Fibroblast of skin of left quadriceps (primary cell): ENCODE measurements at regions not wholly inside any gene's neighbourhood (a gene's known extent, or its start where the extent isn't known, plus 50 kb on each side); places are given as distances from the start of the nearest gene placed in this dataset.

Experiments used
- DNase-seq, 2 experiments: peaks; one replicate each; pipeline ENCODE4 v3.0.0-alpha.2; 2013; ENCODE audit warnings: low read depth in 2 of 2

DNA sequence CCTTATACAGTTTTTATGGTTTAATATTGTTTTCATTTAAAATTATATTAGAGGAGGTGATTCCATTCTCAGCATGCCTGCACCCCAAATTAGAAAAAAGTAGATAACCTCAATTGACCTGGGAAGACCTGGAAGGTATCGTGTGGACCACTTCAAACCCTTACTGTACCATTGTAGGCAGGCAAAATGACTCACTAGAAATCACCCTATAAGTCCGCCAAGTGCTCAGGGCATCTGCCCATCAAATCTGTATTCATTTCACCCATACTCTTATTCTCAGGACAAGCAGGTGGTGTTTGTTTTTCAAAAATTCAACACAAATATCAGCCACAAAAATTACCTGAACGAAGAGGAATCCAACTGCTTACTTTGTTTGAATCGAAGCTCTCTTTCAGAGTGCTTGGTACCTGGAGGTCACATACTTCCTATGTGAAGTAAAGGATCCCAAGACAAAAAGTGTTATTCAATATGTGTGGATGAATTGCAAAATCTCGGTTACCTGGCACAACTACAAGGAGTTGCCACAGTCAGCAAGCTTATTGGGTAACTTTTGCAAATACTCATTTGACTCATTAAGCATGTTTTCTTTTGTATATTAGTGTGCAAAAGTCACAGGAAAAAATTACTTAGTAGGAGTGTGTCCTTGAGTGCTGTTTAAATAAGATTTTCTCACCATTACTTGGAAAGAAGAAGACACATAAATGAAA, 216.2 kb downstream of the ENC1 start:
- DNase-seq: no peak

DNA sequence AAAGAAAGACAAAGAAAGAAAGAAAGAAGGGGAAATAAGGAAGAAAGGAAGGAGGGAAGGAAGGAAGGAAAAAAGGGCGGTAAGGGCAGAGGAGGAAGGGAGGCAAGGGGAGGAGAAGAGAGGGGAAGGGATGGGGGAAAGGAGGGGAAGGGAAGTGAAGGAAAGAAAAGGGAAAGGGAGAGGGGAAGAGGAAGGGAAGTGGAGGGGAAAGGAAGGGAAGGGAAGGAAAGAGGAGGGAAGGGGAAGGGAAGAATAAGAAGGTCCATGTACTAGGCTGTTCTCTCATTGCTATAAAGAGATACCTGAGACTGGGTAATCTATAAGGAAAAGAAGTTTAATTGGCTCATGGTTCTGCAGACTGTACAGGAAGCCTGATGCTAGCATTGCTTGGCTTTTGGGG, 217.1 kb downstream of the ENC1 start:
- no peak for DNase-seq

- no peak for DNase-seq
Measured at GRCh38 chr5:74422671-74423070, 217.9 kb downstream of the ENC1 start.

DNA sequence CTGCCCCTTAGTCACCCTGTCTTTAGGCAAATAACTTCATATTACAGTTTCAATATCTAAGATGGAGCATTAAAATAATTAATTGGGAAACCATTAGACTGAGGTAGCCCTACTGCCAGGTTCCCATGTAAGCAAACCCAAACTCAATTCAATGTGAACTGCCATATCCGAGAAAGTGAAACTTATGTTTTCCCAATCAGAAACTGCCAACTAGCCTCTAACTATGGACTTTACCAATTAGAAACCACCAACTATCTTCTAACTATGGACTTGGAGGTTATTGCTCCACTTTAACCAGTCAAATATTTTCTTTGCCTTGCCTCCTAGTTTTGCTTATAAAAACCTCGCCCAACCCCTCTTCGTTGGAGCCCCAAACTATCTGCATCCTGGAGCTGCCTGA, 218.5 kb downstream of the ENC1 start:
- no peak for DNase-seq

DNA sequence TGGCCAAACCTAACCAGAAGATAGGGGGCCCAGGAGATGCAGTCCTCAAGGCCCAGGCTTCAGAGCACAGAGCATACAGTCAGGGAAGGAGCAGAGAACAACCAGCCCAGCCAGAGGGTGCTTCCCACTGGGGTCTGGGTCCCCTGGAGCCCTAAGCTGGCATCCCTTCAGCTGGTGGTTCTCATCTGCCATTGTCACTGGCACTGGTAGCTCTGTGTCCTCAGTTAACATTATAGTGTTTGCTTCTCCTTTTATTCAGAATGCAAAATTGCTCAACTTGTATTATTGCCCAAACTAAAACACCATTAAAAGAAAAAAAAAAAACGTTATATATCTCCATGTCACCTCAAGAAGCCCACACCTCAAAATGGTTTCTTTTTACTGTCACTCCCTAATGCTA, 219.2 kb downstream of the ENC1 start:
- no peak for DNase-seq

GRCh38 chr5:74420947-74421346, 219.6 kb downstream of the ENC1 start:
- DNase-seq: no peak

GRCh38 chr5:74420220-74420619, 220.3 kb downstream of the ENC1 start:
- DNase-seq: no peak

DNA sequence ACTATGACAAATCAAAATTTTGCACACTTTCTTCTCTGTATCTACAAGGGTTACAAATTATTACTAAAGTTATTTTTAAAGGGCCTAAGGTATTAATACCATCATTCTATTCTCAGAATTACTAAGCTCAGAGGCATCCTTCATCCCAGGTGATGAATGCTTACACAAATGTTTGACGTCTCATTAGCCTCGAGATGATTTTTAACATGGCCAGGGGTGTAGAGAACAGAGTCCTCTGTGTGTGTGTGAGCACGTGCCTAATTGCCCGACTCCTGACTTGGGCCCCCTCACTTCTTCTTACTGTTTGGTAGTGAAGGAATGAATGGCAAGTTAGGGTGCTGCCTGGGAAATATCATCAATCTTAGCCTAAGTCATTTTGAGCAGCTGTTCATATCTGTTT, 221.1 kb downstream of the ENC1 start:
- DNase-seq: no peak

GRCh38 chr5:74418709-74419108, 221.8 kb downstream of the ENC1 start:
- no peak for DNase-seq

DNA sequence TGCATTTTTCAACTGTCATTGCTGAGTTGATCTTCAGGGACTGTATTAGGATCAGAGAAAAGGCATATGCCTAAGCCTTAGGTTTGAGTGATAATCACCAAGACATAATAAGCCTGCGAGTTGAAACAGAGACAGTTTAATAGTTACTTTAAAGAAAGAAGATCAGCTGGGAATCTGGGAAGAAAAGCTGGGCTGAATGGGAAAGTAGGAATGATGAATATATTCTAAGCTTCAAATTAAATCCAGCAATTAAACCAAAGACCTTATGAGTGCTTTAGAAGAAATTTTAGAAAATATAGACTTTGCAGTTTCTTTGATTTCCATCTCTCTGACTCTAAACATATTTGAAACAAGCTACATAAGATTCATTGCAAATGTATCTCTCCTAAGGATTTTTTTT, 222.3 kb downstream of the ENC1 start:
- no peak for DNase-seq

DNA sequence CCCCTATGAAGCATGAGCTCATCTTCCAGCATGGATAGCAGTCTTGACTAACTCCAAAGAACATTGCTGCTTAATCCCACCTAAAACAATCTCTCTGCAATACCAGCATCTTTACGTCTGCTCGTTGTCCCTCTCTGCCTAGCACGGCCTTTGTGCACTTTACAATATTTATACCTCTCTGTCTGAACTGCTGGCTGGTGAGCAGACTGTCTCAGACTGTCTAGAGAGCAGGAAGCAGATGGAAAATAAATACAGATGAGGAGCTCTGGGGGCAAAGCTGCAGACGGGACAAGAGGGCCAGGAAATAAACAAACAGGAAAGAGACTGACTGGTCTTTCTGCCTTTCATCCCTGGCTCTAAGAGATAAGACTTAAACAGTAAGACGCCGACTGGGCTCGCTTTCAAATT, 224.8 kb downstream of the ENC1 start:
- no peak for DNase-seq

DNA sequence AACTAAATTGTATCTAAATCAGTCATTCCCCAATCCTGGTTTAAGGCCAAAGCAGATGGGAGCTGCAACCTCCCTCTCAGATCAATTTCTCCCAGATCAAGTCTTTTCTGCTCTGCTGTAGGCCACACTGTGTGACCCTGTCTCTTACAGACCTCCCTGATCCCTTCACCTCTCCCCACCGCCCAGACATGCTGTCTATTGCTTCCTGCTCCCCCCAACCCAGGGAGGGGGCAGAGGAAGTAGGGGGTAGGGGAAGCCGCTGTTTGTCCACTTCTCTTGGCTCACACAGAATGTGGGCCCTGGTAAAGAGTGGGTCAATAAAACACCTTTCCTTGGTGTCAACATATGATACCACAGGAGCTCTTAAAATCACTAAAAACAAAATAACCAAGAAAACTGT, 226.3 kb downstream of the ENC1 start:
- no peak for DNase-seq

DNA sequence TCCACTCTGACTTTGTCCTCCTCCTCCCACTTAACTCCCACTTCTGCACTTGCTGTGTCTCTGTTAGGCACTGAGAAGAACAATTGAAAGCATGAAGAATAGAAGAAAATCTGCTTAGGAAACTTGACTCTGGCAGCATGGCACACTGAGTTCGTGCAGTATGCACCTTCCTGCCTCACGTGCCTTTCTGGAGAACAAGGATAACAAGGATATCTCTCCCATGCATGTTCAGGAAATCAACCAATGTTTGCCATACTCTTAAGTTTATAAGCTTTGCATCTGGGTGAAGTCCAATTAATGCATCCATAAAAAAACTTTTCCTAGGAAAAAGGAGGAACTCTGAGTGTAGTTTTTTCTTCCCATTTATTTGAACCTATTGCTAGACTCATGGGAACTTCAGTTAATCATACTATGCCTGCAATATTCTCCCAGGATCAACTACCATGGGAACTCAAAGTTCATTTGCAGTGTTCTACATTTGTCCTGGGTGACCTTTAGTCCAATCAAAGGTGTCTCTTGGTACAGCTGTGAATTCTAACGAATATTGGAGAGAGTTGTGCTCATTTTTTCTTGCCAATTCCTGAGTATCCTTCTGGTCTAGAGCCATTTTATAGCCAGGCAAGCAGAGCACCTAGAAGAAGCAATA, 227.0 kb downstream of the ENC1 start:
- DNase-seq: no peak

- no peak for DNase-seq
Measured at GRCh38 chr5:74412066-74412465, 228.5 kb downstream of the ENC1 start.

DNA sequence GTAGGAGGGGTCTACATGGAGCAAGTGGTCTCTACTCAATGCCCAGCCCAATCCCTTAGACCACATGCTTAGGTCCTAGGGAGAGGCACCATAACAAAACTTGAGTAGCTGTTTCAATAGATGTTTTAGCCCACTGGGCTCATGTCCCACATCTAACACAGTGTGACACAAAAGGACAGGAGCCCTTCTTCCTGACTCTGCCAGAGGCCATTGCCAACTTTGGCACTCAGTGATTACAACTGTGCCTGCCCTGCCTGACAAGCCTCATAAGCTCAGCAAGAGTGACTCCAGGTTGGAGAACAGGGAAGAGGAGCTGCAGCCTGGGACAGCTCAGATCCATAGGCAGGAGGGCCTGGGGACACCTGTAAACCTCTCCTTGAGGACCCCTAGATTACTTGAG, 230.8 kb downstream of the ENC1 start:
- DNase-seq: no peak

DNA sequence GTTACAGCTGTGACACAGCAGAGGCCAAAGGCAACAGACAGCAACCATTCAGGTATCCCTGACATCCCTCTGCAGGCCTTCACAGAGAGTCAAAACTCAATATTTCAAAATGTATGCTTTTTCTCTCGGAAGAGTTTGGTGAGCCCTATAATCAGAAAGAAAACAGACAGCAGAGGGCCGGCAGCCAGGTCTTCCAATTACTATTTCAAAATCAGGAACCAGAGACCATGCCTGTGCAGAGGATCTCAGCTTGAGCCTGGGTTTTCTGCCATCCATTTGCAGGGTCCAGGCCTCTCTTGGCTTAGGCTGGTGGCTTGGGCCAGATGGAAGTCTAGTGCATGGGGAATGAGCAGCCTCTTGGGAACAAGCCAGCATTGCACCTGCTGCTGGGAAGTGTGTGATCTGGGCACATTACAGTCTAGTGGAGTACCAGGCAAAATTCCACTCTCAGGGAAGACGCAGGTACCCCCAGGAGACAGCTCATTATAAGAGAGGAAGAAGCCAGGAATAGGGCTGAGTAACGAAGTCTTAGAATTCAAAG, 231.3 kb downstream of the ENC1 start:
- no peak for DNase-seq

DNA sequence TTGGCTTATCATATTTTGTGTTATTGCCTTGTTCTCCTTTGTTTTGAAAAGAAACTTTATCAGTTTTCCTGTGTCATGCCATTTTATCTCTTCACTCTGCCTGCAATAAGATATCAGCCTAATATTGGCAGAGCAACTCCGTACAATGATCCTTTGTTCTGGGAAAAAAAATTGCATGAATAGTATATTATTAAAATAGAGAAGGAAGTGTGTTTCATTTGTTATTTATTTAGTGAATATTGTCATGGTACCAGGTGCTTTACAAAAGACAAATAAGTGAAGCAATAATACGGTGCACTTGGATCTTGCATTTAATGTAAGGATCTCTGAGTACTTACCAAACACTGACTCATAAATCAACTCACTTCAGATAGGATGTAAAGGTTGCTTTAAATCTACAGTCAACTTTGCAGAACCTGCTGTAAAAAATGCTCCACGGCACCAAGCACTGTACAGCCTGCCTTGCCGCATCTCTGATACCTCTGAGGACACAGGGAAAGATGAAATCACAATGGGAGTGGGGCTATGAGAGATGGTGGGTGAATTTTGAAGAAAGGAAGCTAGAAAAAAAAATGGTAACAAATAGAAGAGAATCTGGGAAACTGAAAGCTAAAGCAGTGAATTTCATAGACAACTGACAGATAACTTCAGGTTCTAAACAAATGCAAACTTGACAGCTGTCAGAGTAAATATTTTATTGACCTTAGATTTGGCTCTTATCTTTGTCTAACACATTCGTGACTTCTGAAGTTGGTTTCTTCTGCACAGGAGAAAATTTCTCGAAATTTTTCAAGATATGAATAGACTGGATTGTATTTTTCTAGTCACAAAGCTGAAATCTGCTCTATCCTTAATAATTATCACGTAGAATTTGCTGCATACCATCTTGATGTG, 232.1 kb downstream of the ENC1 start:
- no peak for DNase-seq

DNA sequence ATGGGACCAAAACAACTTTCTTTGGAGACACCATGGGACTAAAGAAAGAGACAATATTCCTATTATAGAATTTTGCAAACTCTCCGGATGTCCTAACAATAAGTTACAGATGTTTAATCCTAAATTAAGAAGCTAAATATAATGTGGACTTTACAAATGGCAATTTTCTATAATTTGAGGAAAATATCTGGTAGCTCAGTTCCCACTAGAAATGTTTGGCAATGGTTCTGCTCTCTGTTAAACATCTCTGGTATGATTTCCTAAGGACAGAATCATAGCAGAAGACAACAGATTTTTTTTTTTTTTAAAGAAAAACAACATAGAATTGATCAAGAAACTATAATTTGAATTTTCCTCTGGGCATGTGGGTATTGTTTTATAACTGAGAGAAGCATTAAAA, 232.8 kb downstream of the ENC1 start:
- no peak for DNase-seq

GRCh38 chr5:74406844-74407243, 233.7 kb downstream of the ENC1 start:
- DNase-seq: no peak

- no peak for DNase-seq
Measured at GRCh38 chr5:74405593-74405992, 234.9 kb downstream of the ENC1 start.

DNA sequence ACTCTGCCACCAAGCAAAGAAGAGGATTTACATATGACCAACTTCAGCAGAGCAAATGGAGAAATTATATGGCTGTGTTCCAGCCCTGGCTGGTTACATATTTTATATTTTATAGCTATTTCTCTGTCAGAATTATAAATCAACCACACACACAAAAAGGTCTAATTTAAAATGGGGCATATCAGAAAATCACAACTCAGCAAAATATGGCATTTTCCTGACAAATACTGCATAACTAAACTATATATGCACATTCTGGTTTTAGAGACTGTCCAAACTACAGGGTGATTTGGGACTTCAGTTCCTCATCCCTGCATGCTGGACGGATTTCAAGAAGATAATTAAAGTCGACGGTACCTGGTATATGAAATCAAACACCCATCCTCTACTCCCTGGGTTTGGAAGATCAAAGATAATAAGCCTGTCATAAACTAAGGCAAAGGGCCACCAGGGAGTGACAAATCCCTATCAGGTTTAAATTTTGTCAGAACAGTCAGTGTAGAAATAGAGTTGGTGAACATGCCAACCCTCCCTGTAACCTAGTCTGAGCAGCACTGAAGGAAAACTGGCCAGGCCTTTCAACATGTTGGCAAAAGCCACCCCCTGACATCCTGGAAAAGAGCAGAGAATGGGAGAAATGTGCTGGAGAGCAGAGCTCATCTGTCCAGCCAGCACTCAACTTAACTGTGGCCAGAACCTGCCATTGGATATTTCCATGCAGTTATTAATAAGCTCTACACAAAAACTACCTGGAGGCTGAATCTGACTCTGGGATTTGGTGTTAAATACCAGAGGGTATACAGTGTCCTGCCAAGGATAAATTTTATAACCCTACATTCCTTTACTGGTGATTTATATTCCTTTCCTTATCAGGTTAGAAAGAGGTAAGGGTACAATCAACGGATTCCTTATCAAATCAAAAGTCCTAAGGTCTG, 235.7 kb downstream of the ENC1 start:
- no peak for DNase-seq
